DND-41 (cell line): ENCODE measurements at regions not wholly inside any gene's neighbourhood (a gene's known extent, or its start where the extent isn't known, plus 50 kb on each side); places are given as distances from the start of the nearest gene placed in this dataset.

ENCODE experiments used
- CTCF ChIP-seq: IDR thresholded peaks from 2 replicates; pipeline ENCODE4 v1.5.1; 2012; ENCODE audit warnings: borderline replicate concordance, low read length, moderate library complexity, mild to moderate bottlenecking; ENCODE audit not compliant: poor library complexity, severe bottlenecking; ENCODE audit errors: extremely low read depth
- EZH2 ChIP-seq: IDR thresholded peaks from 3 replicates; pipeline ENCODE4 v1.6.1; 2012; ENCODE audit warnings: borderline replicate concordance, low read depth, mild to moderate bottlenecking, moderate library complexity, low read length, inconsistent platforms; ENCODE audit not compliant: severe bottlenecking

- TF ChIP-seq CTCF (no peak), EZH2 (no peak)
Measured at GRCh38 chr10:85195596-85195995, 867.2 kb downstream of the CCSER2 start.
